ENCODE measurements at regions not wholly inside any gene's neighbourhood (a gene's known extent, or its start where the extent isn't known, plus 50 kb on each side); places are given as distances from the start of the nearest gene placed in this dataset.
A peak's percentile ranks its signal among the peaks of the same experiment; 100 is the strongest.
"Not testable (repeated sequence)": the region's sequence is repeated elsewhere in the genome, so short reads cannot be mapped to it uniquely, and the experiment has no call there.

DNA sequence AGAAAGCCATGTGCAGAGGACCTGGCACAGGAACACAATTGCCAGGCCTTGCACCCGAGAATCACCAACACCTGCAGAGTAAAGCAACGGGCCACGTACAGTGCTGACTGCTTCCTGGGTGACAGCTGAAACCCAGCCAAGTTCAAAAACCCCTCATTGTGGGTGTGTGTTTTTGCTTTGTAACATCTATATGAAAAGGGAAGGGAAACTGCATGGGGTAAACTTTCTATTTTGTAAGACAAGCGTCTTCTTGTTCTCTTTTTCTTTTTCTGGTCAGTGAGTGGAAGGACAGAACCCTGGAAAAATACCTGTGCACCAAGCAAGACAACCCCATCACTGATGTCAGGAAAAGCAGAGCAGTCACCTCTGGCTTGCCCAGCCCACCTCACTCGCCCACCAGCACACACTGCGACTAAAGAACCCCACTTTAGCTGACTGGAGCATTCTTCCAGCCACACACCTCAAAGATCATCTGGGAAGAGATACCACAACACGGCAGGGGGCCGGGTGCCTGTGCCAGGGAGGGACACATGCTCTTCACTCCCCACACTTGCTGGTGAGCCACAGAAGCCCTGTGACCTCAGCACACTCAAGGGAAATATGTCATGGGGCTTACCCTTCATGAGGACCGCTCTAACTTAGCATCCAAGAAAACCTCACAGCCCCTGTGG is 172.3 kb downstream of the NDUFA12 start:
- Histone ChIP-seq H3K27me3 (no peaks in the 10 kb centered on the region), H3K4me1 (peaks cover 4% of the 10 kb centered on the region), H3K36me3 (no peaks in the 10 kb centered on the region), H3K4me3 (no peak overlapping the region), H3K27ac (no peak overlapping the region), H3K9me3 (no peaks in the 10 kb centered on the region)
- peak in 1 of 2 donors; percentile 49 for DNase-seq (ENCODE audit: extremely low spot score in 2 of 2)
- intact Hi-C loops (cut with DNase I) = no loop called here
- TF ChIP-seq, protein P1, sequence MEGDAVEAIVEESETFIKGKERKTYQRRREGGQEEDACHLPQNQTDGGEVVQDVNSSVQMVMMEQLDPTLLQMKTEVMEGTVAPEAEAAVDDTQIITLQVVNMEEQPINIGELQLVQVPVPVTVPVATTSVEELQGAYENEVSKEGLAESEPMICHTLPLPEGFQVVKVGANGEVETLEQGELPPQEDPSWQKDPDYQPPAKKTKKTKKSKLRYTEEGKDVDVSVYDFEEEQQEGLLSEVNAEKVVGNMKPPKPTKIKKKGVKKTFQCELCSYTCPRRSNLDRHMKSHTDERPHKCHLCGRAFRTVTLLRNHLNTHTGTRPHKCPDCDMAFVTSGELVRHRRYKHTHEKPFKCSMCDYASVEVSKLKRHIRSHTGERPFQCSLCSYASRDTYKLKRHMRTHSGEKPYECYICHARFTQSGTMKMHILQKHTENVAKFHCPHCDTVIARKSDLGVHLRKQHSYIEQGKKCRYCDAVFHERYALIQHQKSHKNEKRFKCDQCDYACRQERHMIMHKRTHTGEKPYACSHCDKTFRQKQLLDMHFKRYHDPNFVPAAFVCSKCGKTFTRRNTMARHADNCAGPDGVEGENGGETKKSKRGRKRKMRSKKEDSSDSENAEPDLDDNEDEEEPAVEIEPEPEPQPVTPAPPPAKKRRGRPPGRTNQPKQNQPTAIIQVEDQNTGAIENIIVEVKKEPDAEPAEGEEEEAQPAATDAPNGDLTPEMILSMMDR (IDR thresholded peaks at IDR 0.05) = no peak
- no peak for TF ChIP-seq POLR2AphosphoS5 (IDR thresholded peaks at IDR 0.05; ENCODE audit: insufficient read depth in 1 of 2, low read depth in 1 of 2)
- TF ChIP-seq POLR2A (IDR thresholded peaks at IDR 0.05) = no peak

DNA sequence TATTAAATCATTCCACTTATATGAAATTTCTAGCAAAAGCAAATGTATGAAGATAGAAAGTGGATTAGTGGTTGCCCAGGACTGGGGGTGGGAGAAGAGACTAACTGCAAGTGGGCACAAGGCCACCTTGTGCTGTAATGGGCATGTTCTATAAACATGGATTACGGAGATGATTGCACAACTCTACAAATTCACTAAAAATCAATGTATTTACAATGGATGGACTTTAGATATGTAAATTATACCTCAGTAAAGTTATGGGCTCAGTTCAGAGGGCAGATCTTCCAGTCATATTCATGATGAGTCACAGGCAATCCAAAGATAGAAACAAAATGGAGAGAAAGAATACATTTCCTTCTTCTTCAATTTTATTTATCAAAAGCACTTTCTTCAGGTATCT is 173.9 kb downstream of the NDUFA12 start:
- no peaks in the 10 kb centered on the region for H3K27me3 ChIP-seq

DNA sequence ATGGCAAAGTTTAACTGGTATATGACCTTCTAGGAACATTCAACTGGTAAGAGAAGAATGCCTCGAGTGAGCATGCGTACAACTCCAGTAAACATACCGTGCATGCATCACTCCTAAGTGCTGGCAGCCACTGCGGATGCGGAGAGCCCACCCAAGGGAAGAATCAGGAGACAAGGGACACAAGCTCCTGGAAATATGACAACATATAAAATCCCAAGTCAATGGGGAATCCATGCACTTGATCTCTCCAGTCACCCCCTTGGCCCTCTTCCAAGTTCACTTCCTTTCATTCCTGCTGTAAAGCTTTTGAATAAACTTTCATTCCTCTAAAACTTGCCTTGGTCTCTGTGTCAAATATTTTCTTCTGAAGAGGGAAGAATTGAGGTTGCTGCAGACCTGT is 168.7 kb upstream of the TMCC3 start:
- DNase-seq (ENCODE audit: extremely low spot score in 2 of 2) = no peak

More for the DNA sequence above, 173.9 kb downstream of the NDUFA12 start:
- no peak for DNase-seq (ENCODE audit: extremely low spot score in 2 of 2)
- intact Hi-C loops (cut with DNase I) = no loop called here
- no peaks in the 10 kb centered on the region for H3K9me3 ChIP-seq
- H3K27ac ChIP-seq = no peak overlapping the region
- H3K4me3 ChIP-seq = no peak overlapping the region
- H3K36me3 ChIP-seq = no peaks in the 10 kb centered on the region
- peaks cover 4% of the 10 kb centered on the region for H3K4me1 ChIP-seq
- TF ChIP-seq POLR2AphosphoS5 (IDR thresholded peaks at IDR 0.05; ENCODE audit: insufficient read depth in 1 of 2, low read depth in 1 of 2) (no peak), POLR2A (IDR thresholded peaks at IDR 0.05) (no peak)
- TF ChIP-seq, protein P1 (IDR thresholded peaks at IDR 0.05) = no peak

DNA sequence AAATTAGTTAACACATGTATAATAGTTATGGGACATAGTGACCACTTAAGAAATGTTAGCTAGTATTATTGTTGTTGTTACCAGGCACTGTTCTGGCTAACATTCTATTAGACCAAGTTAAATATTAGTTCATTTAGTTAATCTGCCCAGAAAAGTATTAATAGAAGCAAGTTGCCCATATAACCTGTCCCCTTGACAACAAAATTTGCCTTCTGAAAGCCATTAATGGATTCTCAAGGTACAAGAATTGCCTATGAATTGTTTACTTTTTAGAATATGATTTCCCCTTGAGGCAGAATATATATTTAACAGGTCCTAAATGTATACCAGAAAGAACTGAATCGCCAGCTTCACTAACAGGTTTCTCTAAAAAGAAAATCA is 167.3 kb upstream of the TMCC3 start:
- no peak for DNase-seq (ENCODE audit: extremely low spot score in 2 of 2)
- TF ChIP-seq, protein P1 (IDR thresholded peaks at IDR 0.05) = no peak
- TF ChIP-seq POLR2A (IDR thresholded peaks at IDR 0.05) (no peak), POLR2AphosphoS5 (IDR thresholded peaks at IDR 0.05; ENCODE audit: insufficient read depth in 1 of 2, low read depth in 1 of 2) (no peak)
- no peak overlapping the region for H3K27ac ChIP-seq
- H3K36me3 ChIP-seq = no peaks in the 10 kb centered on the region
- intact Hi-C loops (cut with DNase I) = no loop called here
- H3K4me3 ChIP-seq = no peak overlapping the region
- H3K27me3 ChIP-seq = no peaks in the 10 kb centered on the region
- no peaks in the 10 kb centered on the region for H3K4me1 ChIP-seq
- H3K9me3 ChIP-seq = no peaks in the 10 kb centered on the region

More for the DNA sequence above, 168.7 kb upstream of the TMCC3 start:
- Histone ChIP-seq H3K27ac (no peak overlapping the region), H3K27me3 (no peaks in the 10 kb centered on the region), H3K36me3 (no peaks in the 10 kb centered on the region), H3K9me3 (no peaks in the 10 kb centered on the region), H3K4me1 (no peaks in the 10 kb centered on the region), H3K4me3 (no peak overlapping the region)
- TF ChIP-seq POLR2AphosphoS5 (IDR thresholded peaks at IDR 0.05; ENCODE audit: insufficient read depth in 1 of 2, low read depth in 1 of 2) (no peak), POLR2A (IDR thresholded peaks at IDR 0.05) (no peak)
- TF ChIP-seq, protein P1 (IDR thresholded peaks at IDR 0.05) = no peak
- intact Hi-C loops (cut with DNase I) = no loop called here

DNA sequence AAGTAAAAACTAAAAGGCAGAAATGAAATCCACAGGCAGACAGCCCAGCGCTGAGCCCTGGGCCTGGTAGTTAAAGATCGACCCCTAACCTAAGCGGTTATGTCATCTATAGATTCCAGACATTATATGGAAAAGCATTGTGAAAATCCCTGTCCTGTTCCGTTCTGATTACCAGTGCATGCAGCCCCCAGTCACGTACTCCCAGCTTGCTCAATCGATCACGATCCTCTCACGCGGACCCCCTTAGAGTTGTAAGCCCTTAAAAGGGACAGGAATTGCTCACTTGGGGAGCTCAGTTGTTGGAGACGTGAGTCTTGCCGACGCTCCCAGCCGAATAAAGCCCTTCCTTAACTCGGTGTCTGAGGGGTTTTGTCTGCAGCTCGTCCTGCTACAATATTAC is 166.8 kb upstream of the TMCC3 start:
- H3K27ac ChIP-seq; H3K4me3 ChIP-seq; intact Hi-C loops (cut with DNase I); H3K4me1 ChIP-seq; H3K36me3 ChIP-seq; H3K9me3 ChIP-seq; H3K27me3 ChIP-seq; DNase-seq (ENCODE audit: extremely low spot score in 2 of 2): not testable (repeated sequence)

DNA sequence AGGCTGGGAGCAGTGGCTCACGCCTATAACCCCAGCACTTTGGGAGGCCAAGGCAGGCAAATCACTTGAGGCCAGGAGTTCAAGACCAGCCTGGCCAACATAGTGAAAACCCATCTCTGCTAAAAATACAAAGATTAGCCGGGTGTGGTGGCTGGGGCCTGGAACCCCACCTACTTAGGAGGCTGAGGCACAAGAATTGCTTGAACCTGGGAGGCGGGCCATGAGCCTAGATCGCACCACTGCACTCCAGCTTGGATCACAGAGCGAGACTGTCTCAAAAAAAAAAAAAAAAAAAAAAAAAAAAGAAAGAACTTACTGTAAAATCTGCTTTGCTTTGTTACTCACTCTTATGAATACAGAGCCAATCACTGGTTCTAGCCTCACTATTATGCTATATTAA is 166.4 kb upstream of the TMCC3 start:
- H3K4me1 ChIP-seq; H3K9me3 ChIP-seq; DNase-seq (ENCODE audit: extremely low spot score in 2 of 2); H3K27me3 ChIP-seq; H3K36me3 ChIP-seq; H3K4me3 ChIP-seq; intact Hi-C loops (cut with DNase I); H3K27ac ChIP-seq: not testable (repeated sequence)
